ENCODE measurements at regions not wholly inside any gene's neighbourhood (a gene's known extent, or its start where the extent isn't known, plus 50 kb on each side); places are given as distances from the start of the nearest gene placed in this dataset.
"Not testable (repeated sequence)": the region's sequence is repeated elsewhere in the genome, so short reads cannot be mapped to it uniquely, and the experiment has no call there.

GRCh38 chr17:28265856-28266546 lies 53.0 kb upstream of the TMEM97 start:
- FAIRE-seq; H3K4me3 ChIP-seq; intact Hi-C loops (cut with DNase I); H3K36me3 ChIP-seq; H3K27ac ChIP-seq; H3K9me3 ChIP-seq; DNase-seq; H3K27me3 ChIP-seq; ATAC-seq; H3K4me1 ChIP-seq: not testable (repeated sequence)
- WGBS, 2 donors: 92 to 95% methylated on average over 20 to 21 of the region's 21 CpGs

GRCh38 chr17:28266547-28266920 lies 52.5 kb upstream of the TMEM97 start:
- FAIRE-seq; DNase-seq; H3K4me1 ChIP-seq; ATAC-seq; H3K27me3 ChIP-seq; intact Hi-C loops (cut with DNase I); H3K4me3 ChIP-seq; H3K36me3 ChIP-seq; H3K9me3 ChIP-seq; H3K27ac ChIP-seq: not testable (repeated sequence)
- WGBS, 2 donors: 85 to 86% methylated on average over 5 of the region's 5 CpGs

GRCh38 chr17:28266926-28267719 lies 51.9 kb upstream of the TMEM97 start:
- H3K4me1 ChIP-seq; intact Hi-C loops (cut with DNase I); H3K27me3 ChIP-seq; H3K9me3 ChIP-seq; ATAC-seq; H3K27ac ChIP-seq; FAIRE-seq; DNase-seq; H3K4me3 ChIP-seq; H3K36me3 ChIP-seq: not testable (repeated sequence)
- WGBS, 2 donors: 95 to 97% methylated on average over 31 of the region's 31 CpGs

- H3K4me3 ChIP-seq: no peak overlapping the region
- no peak for TF ChIP-seq CTCF (IDR thresholded peaks at IDR 0.05)
- intact Hi-C loops (cut with DNase I): no loop called here
- no peaks in the 10 kb centered on the region for H3K27me3 ChIP-seq
- ATAC-seq (no peak), DNase-seq (no peak), FAIRE-seq (no peak)
- WGBS, 2 donors: 94 to 95% methylated on average over 25 of the region's 25 CpGs
- no peaks in the 10 kb centered on the region for H3K36me3 ChIP-seq
- H3K27ac ChIP-seq: no peak overlapping the region
- no peaks in the 10 kb centered on the region for H3K4me1 ChIP-seq
- no peaks in the 10 kb centered on the region for H3K9me3 ChIP-seq
These were observed 51.0 kb upstream of the TMEM97 start for GRCh38 chr17:28267720-28268609.

- Histone ChIP-seq H3K4me1 (no peaks in the 10 kb centered on the region), H3K27me3 (no peaks in the 10 kb centered on the region), H3K9me3 (no peaks in the 10 kb centered on the region), H3K36me3 (no peaks in the 10 kb centered on the region), H3K4me3 (no peak overlapping the region), H3K27ac (no peak overlapping the region)
- no peak for DNase-seq
- intact Hi-C loops (cut with DNase I): no loop called here
- no peak for FAIRE-seq
- ATAC-seq: no peak
- WGBS, 2 donors: 80 to 83% methylated on average over 10 of the region's 10 CpGs
- TF ChIP-seq CTCF (IDR thresholded peaks at IDR 0.05): no peak
These were observed 50.2 kb upstream of the TMEM97 start for GRCh38 chr17:28268610-28269313.

Data from pancreas (tissue), 10 donors.